Transverse colon (tissue), 4 donors: ENCODE measurements at regions not wholly inside any gene's neighbourhood (a gene's known extent, or its start where the extent isn't known, plus 50 kb on each side); places are given as distances from the start of the nearest gene placed in this dataset.

ENCODE experiments used
- CTCF ChIP-seq, 5 experiments: fragments of 200-600 bp in 3 of 5; fragments of 450-650 bp in 2 of 5; sonication (generic) in 3 of 5; IDR thresholded peaks; 1 replicate in 2 of 5; 2 replicates in 3 of 5; pipeline ENCODE4 v1.5.1; 2016 to 2017; ENCODE audit warnings: antibody characterized with exemption in 5 of 5, inconsistent platforms in 3 of 5, mild to moderate bottlenecking in 2 of 5, moderate library complexity in 1 of 5
- POLR2A ChIP-seq: fragments of 450-650 bp; IDR thresholded peaks from one replicate; pipeline ENCODE4 v1.6.1; 2016; ENCODE audit warnings: antibody characterized with exemption, mild to moderate bottlenecking, moderate library complexity
- POLR2AphosphoS5 ChIP-seq, 3 donors: sonication (generic); formaldehyde crosslinking; IDR thresholded peaks; one replicate each; pipeline ENCODE4 v1.6.1; 2016; ENCODE audit warnings: antibody characterized with exemption in 3 of 3

- TF ChIP-seq POLR2AphosphoS5 (IDR thresholded peaks at IDR 0.05): no peak
- TF ChIP-seq POLR2A: no peak
- TF ChIP-seq CTCF (IDR thresholded peaks at IDR 0.05): no peak
Measured at GRCh38 chr6:21997119-21998037, 299.5 kb downstream of the PRL start.
